ENCODE measurements at regions not wholly inside any gene's neighbourhood (a gene's known extent, or its start where the extent isn't known, plus 50 kb on each side); places are given as distances from the start of the nearest gene placed in this dataset.

DNA sequence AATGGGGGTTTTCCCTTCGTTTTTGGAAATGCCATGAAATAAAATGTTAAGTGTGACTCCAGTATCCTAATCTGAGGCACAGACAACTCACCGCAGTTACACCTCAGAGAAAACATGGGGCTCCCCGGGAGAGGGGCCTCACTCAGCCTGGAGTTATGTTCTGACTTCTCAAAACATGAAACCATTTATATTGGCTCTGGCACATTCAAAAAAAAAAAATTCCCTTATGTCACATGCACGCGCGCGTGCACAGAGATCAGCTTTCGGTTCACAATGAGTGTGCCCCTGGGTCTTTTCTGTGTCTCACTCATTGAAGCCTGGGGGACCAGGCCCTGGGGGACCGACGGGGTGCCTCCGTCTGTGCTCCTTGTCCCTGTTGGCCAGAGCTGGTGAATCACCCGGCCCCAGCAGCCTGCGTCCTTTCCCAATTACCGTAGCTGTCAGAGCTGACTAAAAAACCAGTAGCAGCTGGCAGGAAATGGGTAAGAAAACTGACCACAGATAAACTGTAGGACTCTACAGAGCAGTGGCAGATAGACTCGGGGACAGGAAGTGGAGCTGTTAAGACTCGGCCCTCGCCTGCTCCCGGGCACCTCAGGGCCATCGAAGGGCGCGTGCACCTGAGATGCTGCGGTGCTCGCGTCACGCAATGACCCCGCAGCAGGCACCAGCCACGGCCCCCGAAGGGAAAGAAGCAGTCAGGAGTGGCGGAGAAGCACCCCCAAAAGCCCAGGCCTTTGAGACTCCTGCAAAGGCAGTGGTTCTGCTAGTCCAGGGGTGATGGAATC, 138.3 kb upstream of the ID2 start:
- intact Hi-C loops (cut with micrococcal nuclease), result loop anchor here (1.0 to 10.0 kb wide), 17 partner anchors 28 to 1629 kb away; partner anchors contain the start of genes CPSF3, ITGB1BP1 and RNF144A

DNA sequence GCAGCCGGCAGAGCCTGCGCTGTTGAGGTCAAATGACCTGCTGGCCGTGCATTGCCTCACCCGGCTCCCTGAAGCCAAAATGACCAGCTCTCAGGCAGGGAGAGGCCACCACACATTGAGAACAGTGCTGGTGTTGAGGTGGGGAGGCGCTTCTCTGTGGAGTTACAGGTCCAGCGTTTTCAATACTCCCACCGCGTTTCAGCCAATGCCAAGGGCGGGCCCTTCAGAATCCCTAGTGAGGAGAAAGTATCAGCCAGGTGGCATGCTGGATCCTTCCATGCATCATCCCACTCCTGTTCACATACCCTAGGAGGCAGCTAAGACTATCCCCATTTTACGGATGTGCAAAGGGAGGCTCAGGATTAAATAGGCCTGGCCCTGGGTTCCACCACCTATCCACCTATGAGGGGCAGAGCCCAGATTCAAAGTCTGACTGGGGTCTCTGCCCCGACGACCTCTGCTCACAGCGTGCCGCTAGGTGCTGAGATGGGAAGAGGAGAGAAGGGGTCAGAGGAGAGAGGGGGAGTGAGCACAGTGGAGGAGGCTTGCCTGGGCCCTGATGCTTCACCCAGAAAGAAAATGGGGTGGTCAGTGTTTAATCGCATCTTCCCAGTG, 137.6 kb upstream of the ID2 start:
- intact Hi-C loops (cut with micrococcal nuclease), result loop anchor here (2.0 to 10.0 kb wide), 6 partner anchors 63 to 1629 kb away; partner anchors contain the start of genes CPSF3, ITGB1BP1 and RNF144A

DNA sequence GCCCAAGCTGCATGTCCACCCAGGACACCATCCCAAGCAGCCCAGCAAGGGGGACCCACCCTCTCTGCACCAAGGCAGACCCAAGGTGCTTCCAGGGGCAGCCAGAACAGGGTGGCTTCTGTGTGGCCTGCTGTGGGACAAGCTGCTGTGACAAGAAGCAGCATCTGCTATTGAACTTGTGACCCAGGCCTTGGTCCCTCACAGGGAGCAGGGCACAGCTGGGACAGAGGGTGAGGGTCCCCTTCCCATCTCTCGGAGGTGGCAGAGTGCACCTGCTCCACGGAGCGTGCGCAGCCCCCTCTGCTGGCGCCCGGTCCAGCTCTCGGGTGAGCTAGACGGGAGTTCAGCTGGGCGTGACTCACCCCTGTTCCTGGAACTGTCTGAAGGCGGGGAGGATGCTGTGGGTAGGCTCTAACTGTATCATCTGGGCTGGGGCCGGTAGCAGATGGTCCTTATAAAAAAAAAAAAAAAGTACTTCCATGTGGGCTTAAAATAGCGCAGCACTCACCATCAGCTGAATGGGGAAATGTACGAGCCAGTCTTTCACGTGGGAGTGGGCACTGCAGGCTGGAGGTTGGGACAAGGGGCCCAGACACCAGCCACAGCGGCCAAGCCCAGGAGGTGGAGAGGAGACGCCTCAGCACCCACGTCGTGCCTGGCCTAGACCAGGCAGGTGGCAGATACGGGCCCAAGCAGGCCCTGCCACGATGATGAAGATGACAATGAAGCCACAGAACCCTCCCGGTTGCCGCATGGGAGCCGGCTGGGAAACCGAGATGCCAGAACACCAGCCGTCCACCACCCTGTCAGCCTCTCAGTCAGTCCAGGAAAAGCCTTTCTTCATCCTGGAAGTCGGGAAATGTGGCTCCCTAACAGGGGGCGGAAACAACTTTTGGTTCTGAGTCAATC, 136.8 kb upstream of the ID2 start:
- intact Hi-C loops (cut with micrococcal nuclease), result loop anchor here (1.0 to 10.0 kb wide), 10 partner anchors 64 to 1630 kb away; partner anchors contain the start of genes CPSF3, ITGB1BP1 and RNF144A

DNA sequence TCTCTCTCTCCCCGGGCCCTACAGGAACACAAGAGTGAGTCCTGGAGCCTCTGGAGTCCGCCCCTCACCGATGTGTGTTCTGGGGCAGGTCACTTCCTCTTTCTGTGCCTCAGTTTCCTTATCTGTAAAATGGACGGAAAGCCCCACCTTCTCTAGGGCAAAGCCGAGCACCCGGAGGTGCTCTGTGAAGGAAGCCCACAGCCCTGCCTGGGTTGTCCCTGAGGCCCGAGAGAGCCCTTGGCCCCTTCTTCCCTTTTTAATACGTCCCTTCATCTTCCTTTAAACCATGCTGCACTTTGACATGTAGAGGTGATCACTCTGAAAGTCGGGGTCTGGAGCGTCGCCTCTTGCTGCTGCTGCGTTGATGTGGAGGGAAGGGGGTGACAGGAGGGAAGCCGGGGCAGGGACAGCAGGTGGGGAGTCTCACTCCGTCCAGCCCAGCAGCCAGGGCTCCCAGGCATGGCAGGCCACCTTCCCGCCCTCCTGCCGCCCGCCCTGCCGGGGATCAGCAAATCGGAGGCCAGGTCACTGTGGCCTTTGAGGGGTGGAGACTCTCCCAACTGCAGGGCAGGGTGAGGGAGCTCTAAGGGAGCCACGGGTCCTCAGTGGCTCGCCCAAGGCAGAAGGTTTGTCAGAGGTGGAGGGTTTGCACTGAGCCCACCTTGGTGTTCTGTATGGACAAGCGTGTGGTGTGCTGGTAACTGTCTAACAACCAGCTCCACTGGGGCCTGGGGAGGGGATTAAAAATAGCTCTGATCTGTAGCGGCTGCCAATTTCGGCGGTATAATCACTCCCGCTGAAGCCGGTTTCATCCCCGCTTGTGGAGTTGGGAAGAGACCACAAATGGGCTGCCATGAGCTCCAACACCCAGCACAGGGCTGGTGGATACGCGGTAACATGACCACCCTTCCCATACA, 135.9 kb upstream of the ID2 start:
- intact Hi-C loops (cut with micrococcal nuclease), result loop anchor here (1.0 to 10.0 kb wide), 6 partner anchors 65 to 1631 kb away; partner anchors contain the start of gene RNF144A

DNA sequence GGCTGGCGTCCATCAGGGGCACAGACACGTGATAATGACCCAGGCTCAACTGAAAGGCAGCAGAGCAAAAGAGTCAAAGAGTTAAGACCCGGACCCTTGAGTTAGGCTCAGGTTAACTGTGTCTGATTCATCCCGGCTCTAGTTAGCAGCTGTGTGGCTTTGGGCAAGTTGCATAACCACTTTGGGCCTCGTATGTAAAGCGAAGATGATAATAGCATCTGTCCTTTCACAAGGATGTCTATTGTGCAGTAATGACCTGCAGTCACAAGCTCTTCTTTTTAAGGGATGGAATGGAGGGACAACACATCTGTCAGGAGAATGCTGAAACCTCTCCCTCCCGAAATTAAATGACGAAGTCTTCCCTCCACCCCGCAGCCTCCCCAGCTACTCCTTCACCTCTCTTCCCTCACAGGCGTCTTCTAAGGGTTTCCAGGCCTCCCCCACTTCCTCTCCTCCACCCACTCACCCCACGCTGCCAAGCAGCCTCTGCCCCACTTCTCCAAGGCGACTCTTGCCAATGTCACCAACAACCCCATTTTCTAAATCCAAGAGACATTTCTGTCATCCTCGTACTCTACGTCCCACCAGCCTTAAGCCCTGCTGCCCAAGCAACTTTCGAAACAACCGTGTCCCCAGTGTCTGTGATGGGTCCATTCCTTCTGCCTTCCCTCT, 135.1 kb upstream of the ID2 start:
- intact Hi-C loops (cut with micrococcal nuclease), result loop anchor here (10.0 kb wide), 1 partner anchor 1632 kb away; the partner anchor contains the start of gene RNF144A

DNA sequence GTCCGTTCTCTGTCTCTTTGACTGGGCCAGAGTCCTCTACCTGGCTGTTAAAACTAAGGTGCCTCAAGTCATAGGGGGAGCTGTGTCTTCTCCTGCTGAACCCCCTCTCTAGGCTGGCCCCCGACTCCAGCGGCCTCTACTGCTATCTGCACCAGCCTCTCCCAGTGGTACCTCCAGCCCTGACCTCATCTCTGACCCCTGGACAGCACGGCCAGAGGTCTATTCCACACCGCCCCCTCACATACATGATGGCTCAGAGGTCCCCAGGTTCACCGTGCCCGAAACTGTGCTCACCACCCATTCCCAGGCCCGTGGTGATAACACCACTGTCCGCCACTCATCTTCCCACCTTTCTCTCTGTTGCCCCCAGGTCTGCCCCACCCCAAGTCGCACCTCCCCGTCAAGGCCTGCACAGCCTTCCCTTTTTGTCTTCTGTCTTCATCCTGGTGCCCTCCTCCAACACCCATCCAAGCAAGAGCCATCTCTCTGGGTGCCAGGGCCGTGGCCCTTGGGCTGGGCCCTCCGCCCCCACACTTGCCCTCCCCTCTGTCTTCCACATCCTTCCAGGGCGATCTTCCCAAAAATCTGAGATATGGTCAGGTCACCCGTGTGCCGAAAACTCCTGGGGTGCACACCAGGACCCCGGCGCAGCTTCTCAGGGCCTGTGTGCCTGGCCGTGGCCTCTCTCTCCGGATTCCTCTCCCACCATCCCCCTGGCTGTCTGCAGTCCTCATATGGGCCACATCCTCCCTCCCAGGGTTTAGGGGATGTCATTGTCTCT, 134.4 kb upstream of the ID2 start:
- intact Hi-C loops (cut with micrococcal nuclease), result loop anchor here (10.0 kb wide), 1 partner anchor 1633 kb away; the partner anchor contains the start of gene RNF144A

DNA sequence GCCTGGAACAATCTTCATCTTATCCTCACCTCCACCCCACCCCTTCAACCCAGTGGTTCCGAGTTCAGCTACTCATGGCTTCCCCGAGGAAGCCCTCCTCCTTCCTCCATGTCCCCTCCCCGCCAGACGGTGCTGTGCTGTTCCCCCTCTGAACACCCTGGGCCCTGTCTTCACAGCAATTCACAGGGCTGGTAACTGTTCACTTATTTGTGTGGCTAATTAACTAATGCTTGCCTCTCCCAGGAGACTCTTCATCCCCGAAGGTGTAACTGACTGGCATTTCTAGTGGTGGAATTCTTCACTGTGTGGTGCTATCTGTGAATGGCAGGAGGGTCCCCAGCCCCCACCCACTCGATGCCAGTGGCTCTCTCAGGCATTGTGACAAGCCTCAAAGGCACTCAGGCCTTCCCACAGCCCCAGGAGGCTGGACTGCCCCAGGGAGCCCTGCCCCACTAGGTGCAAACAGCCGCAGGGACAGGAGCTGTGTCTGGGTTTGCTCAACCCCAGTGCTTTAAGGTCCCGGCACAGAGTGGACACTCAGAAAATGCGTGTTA, 133.7 kb upstream of the ID2 start:
- intact Hi-C loops (cut with micrococcal nuclease), result loop anchor here (10.0 kb wide), 1 partner anchor 1633 kb away; the partner anchor contains the start of gene RNF144A

DNA sequence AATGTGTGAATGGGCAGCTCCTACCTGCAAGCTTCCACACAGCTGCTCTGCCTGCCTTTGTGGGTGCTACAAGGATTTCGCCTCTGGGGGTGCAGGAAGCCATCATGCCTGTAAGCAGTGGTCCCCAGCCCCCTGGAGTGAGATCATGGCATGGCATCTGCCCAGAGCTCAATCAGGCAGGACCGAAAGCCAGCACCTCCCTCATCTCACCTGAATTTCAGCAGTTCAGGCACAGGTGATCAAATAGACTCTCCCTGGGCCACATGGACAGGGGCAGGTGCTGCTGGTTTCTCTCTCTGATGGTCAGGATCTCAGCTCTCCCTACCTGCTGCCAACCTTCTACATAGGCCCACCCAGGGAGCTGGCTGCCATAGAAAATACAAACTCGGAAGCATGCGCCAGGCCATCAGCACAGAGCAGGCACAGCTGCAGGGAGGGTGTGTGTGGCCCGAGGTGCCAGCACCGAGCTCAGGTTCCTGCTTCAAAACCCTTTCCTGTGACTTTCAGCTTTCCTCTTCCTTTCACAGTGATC, 133.2 kb upstream of the ID2 start:
- intact Hi-C loops (cut with micrococcal nuclease), result loop anchor here (10.0 kb wide), 1 partner anchor 1634 kb away; the partner anchor contains the start of gene RNF144A

DNA sequence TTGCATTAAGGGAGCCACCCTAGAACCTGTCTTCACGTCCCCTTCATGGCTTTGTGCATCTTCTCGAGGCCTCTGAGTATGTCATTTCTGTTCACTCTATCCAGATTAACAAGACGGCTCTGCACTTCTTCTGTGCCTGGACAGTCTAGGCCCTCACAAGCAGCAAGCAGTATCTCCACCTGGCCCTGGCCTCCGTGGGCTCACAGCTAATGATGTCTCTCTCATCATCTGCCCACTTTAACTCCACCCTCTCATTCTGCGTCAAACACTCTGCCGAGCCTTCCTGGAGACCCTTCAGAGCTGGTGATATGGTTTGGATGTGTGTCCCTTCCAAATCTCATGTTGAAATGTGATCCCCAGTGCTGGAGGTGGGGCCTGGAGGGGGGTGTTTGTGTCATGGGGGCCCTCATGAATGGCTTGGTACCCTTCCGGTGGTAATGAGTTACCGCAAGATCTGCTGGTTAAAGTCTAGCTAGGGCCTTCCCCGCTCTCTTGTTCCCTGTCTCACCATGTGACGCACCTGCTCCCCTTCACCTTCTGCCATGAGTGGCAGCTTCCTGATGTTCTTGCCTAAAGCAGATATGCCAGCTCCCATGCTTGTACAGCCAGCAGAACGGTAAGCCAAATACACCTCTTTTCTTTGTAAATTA, 132.5 kb upstream of the ID2 start:
- intact Hi-C loops (cut with micrococcal nuclease), result loop anchor here (10.0 kb wide), 1 partner anchor 1635 kb away; the partner anchor contains the start of gene RNF144A

DNA sequence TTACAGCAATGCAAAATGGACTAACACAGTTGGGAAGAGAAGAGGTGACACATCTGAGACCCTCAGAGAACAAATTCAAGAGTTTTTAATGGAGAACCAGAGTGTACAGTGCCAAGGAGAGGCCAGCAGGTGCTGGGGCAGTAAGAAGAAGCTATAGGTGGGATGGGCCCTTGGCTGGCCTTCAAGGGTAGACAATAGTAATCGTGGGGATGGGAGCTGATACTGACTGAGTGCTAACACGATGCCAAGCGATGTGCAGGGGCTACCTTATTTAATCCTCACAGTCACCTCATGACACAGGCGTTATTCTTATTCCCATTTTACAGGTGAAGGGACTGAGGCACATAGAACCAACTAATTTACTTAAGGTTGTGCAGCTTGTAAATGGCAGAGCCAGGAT, 131.9 kb upstream of the ID2 start:
- intact Hi-C loops (cut with micrococcal nuclease), result loop anchor here (10.0 kb wide), 1 partner anchor 1635 kb away; the partner anchor contains the start of gene RNF144A

DNA sequence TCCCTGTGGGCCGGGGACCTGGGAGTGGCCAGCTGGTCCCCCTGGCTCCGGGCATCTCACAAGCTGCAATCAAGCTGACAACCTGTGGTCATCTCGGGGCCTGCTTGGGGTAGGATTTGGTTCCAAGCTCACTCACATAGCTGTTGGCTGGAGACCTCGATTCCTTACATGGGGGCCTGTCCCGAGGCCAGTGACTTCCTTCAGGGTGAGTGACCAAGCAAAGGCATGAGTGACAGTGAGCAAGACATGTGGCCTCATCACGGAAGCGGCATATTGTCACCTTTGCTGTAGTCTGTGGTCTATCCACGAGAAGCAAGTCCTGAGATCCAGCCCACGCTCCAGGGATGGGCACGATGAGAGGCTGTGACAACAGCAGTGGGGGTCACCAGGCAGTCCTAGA, 131.4 kb upstream of the ID2 start:
- intact Hi-C loops (cut with micrococcal nuclease), result no loop called here

DNA sequence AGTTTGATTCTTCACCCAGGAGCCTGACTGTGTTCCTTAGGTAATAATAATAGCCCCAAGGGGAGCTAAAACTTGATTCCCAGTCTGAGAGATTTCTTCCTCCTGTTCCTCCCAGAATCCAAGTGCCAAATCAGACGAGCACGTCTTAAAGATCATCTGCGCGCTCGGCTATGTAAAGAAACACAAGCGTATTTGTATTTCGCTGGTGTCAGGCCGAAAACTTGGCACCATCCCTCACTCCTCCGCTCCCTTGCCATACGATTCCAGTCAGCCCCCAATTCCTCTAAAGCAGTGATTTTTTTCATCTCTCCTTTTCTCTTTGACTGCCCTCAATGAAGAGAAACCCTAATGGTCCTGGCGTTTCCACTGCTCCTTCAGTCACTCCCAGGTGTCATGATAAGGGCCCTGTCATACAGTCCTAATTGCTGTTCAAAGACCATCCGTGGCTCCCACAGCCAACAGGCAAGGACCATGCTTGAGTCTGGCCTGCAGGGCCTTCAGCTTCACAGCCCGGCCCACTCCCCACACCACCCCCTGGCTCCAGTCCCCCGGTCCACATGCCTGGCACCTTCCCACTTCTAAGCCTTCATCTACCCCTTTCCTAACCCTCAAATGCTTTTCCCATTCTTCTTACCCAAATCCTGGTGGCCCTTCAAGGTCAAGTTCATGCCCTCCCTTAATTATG, 130.8 kb upstream of the ID2 start:
- intact Hi-C loops (cut with micrococcal nuclease), result no loop called here

DNA sequence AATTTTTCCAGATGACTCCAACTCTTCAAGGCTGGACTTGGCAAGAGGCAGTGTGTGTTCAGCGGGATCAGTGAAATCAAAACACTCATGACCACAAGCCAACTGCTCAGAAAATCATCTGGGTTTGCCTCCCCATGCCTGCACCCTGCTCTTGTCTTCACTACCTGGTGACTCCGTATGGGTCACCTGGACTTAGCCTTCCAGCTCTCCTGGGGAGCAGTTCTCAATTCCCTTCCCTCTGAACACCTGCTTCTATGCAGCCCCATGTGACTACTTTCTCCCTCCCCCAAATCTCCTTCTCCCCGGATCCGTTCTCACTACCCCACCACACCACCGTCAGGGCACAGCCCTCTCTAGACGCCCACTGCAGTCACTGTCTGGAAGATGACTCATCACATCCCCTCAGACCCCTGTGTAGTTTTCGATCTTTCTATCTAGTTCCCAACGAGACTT, 130.2 kb upstream of the ID2 start:
- intact Hi-C loops (cut with micrococcal nuclease), result no loop called here

DNA sequence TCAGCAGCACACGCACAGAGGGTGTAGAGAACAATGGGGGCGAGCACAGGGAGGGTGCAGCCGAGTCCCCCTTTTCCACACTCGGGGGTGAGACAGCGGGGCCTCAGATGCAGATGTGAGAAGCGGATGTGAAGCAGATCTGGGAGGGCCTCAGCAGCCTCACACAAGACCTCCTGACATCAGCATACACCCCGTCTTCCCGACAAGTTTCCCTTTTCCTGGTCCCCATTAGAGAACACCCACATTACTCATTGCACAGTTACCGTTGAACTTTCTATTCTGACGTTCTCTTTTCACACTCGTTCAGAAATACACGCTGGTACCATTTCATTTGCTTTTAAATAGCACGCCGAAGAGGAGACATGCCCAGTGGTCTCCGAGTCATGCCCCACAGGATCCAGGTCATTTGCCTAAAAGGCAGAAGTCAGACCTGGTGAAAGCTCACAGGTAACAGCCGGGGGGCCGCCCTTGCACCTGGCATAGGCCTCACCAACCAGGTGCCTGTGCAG, 129.5 kb upstream of the ID2 start:
- intact Hi-C loops (cut with micrococcal nuclease), result no loop called here

DNA sequence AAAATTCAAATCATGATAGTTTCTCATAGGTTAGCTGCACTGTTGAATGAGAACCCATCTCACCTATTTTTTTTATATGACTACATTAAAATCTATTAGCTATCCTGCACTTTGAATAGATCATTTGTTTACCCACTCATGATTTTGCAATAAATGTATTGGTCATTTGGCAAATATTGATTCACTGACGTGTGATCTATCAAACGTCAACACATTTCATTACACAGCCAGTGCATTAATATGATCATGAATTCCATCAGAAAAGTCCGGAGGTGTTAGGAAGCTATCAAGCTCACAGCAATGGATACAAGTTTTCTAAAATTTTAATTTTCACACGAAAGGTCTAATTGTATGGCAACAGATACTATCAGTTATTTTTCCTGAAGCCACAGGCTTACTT, 128.2 kb upstream of the ID2 start:
- intact Hi-C loops (cut with micrococcal nuclease), result no loop called here

DNA sequence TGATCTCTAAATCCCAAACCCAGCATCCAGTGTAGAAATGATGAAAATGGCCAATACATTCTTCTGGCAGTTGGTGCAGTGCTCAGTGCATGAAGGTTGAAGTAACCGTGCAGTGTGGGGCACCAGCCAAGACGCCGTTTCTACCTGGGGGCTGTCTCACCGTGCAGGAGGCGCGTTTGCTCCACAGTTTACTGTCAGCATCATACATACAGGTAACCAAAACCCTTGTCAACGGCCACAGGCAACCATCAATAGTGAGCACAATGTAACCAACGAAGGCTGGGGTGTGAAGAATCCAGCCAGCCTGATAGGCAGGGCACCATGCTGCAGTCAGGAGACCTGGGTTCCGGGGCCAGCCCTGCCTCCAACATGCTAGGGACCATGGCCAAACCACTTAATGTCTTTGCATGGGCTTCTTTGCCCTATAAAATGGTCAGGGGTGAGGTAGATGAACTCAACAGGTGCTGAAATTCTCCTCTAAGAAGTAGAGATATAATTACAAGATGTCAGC, 127.5 kb upstream of the ID2 start:
- intact Hi-C loops (cut with micrococcal nuclease), result no loop called here

All from T-helper 1 cell treated with Interleukin-12 subunit alpha and Interleukin-12 subunit beta and Interleukin-4 antibody, amounts not matched to agents 30 ng/mL and 1 ng/mL, for 36 hours (primary cell).